ENCODE measurements at regions not wholly inside any gene's neighbourhood (a gene's known extent, or its start where the extent isn't known, plus 50 kb on each side); places are given as distances from the start of the nearest gene placed in this dataset.

GRCh38 chr4:20127626-20128025 is 124.1 kb upstream of the SLIT2 start:
- TF ChIP-seq BRCA1 (IDR thresholded peaks at IDR 0.05; ENCODE audit: low read depth, low read length) (no peak), POLR2A (IDR thresholded peaks at IDR 0.05; ENCODE audit: low read depth, low read length) (no peak), SREBF1 (IDR thresholded peaks at IDR 0.05; ENCODE audit: low read length) (no peak), CTCF (IDR thresholded peaks at IDR 0.05 in 2 of 3, conservative IDR thresholded peaks at IDR 0.05 in 1 of 3; ENCODE audit: control insufficient read depth in 2 of 3, extremely low read depth in 1 of 3, insufficient read depth in 1 of 3, low read depth in 3 of 3, low read length in 3 of 3) (no peak), RAD21 (IDR thresholded peaks at IDR 0.05; ENCODE audit: insufficient read depth, low read depth, low read length) (no peak), ATF2 (IDR thresholded peaks at IDR 0.05; ENCODE audit: low read length) (no peak), CBX5 (IDR thresholded peaks at IDR 0.05; ENCODE audit: low read depth) (no peak), POLR2AphosphoS5 (IDR thresholded peaks at IDR 0.05; ENCODE audit: low read length) (no peak), YY1 (IDR thresholded peaks at IDR 0.05; ENCODE audit: low read depth, low read length) (no peak), SIN3A (IDR thresholded peaks at IDR 0.05; ENCODE audit: low read depth, low read length) (no peak)

Data from GM12878 (cell line).